Keratinocyte (primary cell): ENCODE measurements at regions not wholly inside any gene's neighbourhood (a gene's known extent, or its start where the extent isn't known, plus 50 kb on each side); places are given as distances from the start of the nearest gene placed in this dataset.

Experiments used
- CTCF ChIP-seq, 3 experiments: IDR thresholded peaks in 1 of 3; conservative IDR thresholded peaks in 1 of 3; optimal IDR thresholded peaks in 1 of 3; 2 replicates in 2 of 3; 3 replicates in 1 of 3; pipeline versions ENCODE3 to v1.5.1; 2011; ENCODE audit warnings: low read length in 3 of 3, mild to moderate bottlenecking in 3 of 3, moderate library complexity in 2 of 3, control low read depth in 1 of 3, inconsistent platforms in 1 of 3; ENCODE audit not compliant: insufficient read depth in 2 of 3; ENCODE audit errors: extremely low read depth in 1 of 3
- EZH2 ChIP-seq: IDR thresholded peaks from one replicate; pipeline ENCODE4 v1.6.1; 2012; ENCODE audit warnings: inconsistent platforms, mild to moderate bottlenecking, low read length, moderate library complexity

- TF ChIP-seq CTCF (optimal IDR thresholded peaks at IDR 0.05 in 1 of 3, IDR thresholded peaks at IDR 0.05 in 1 of 3, conservative IDR thresholded peaks at IDR 0.05 in 1 of 3; ENCODE audit: extremely low read depth in 1 of 3, insufficient read depth in 2 of 3, low read length in 3 of 3) = no peak
- no peak for TF ChIP-seq EZH2
Observed at GRCh38 chr1:185376840-185377635, 60.0 kb upstream of the IVNS1ABP start.
